BE2C (cell line): ENCODE measurements at regions not wholly inside any gene's neighbourhood (a gene's known extent, or its start where the extent isn't known, plus 50 kb on each side); places are given as distances from the start of the nearest gene placed in this dataset.

ENCODE experiments used
- DNase-seq: peaks from one replicate; pipeline ENCODE4 v3.0.0-alpha.2; 2020
- H3K27me3 ChIP-seq: fragments of 250-450 bp; sonication (Bioruptor Pico); 2 replicates; pipeline ENCODE4 v1.5.1; 2020; ENCODE audit warnings: mild to moderate bottlenecking
- H3K36me3 ChIP-seq: fragments of 250-450 bp; sonication (Bioruptor Pico); 2 replicates; pipeline ENCODE4 v1.5.1; 2020; ENCODE audit warnings: mild to moderate bottlenecking
- H3K4me1 ChIP-seq: fragments of 250-450 bp; sonication (Bioruptor Pico); 2 replicates; pipeline ENCODE4 v1.5.1; 2020
- H3K4me3 ChIP-seq: 2 replicates; pipeline ENCODE4 v1.5.1; 2011; ENCODE audit warnings: low read depth, low read length
- H3K9me3 ChIP-seq: fragments of 250-450 bp; sonication (Bioruptor Pico); 2 replicates; pipeline ENCODE4 v1.5.1; 2020
- TF ChIP-seq, protein P1 (sequence below): IDR thresholded peaks from 2 replicates; pipeline ENCODE4 v1.5.1; 2012; ENCODE audit warnings: mild to moderate bottlenecking, low read depth, low read length

DNA sequence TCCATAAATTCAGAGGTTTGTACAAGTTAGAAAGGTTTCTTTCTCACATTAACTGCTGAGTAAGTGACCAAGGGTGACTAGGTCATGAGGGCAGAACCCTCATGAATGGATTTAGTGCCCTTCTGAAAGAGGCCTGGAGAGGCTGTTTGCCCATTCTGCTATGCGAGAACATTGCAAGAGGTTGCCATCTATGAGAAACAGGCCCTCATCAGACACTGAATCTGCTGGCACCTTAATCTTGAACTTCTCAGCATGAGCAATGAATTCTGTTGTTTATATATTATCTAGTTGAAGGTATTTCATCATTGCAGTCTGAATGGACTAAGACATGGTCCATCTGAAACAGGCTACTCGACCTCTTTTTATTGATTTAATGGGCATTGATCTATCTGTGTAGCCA lies 96.2 kb upstream of the GPRIN3 start:
- DNase-seq, result no peak
- H3K4me3 ChIP-seq, result no peak overlapping the region
- no peaks in the 10 kb centered on the region for H3K27me3 ChIP-seq
- no peaks in the 10 kb centered on the region for H3K36me3 ChIP-seq
- TF ChIP-seq, protein P1, sequence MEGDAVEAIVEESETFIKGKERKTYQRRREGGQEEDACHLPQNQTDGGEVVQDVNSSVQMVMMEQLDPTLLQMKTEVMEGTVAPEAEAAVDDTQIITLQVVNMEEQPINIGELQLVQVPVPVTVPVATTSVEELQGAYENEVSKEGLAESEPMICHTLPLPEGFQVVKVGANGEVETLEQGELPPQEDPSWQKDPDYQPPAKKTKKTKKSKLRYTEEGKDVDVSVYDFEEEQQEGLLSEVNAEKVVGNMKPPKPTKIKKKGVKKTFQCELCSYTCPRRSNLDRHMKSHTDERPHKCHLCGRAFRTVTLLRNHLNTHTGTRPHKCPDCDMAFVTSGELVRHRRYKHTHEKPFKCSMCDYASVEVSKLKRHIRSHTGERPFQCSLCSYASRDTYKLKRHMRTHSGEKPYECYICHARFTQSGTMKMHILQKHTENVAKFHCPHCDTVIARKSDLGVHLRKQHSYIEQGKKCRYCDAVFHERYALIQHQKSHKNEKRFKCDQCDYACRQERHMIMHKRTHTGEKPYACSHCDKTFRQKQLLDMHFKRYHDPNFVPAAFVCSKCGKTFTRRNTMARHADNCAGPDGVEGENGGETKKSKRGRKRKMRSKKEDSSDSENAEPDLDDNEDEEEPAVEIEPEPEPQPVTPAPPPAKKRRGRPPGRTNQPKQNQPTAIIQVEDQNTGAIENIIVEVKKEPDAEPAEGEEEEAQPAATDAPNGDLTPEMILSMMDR, result no peak
- no peaks in the 10 kb centered on the region; the same call in 1 of the 2 replicates for H3K4me1 ChIP-seq
- no peaks in the 10 kb centered on the region for H3K9me3 ChIP-seq

DNA sequence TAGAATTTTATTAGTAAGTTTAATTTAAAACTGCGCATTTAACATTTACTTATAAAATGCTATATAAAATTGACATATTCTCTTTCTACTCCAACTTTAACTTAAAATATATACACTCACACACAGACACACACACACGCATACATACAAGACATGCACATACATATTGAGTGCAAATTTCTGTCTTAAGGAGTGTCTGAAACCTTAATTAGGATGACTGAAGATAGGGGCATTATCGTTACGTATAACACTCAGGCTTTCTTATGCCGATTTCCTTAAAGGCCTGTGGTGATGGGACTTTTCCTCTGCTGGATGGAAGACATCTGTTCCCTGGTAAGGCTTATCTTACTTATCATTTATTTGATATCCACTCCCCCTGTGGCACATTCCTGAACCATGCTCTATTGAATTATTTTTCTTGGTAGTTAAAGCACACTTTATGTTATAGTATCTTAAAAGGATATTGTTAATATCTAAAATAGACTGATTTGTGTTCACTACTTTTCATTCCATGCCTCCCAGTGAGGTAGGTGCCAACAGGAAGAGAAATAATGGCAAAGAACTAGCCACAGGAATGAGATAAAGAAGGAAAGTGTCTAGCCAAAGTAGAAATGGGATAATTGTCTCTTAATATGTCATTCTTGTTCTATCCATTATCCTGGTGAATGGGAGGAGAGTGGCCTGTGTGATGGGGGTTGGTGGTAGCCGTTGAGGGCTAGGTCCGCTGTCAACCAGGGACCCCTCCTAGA lies 92.9 kb upstream of the GPRIN3 start:
- no peaks in the 10 kb centered on the region for H3K36me3 ChIP-seq
- TF ChIP-seq, protein P1, result no peak
- H3K9me3 ChIP-seq, result no peaks in the 10 kb centered on the region
- DNase-seq, result no peak
- H3K4me3 ChIP-seq, result no peak overlapping the region
- H3K4me1 ChIP-seq, result no peaks in the 10 kb centered on the region; the same call in 1 of the 2 replicates
- H3K27me3 ChIP-seq, result no peaks in the 10 kb centered on the region

DNA sequence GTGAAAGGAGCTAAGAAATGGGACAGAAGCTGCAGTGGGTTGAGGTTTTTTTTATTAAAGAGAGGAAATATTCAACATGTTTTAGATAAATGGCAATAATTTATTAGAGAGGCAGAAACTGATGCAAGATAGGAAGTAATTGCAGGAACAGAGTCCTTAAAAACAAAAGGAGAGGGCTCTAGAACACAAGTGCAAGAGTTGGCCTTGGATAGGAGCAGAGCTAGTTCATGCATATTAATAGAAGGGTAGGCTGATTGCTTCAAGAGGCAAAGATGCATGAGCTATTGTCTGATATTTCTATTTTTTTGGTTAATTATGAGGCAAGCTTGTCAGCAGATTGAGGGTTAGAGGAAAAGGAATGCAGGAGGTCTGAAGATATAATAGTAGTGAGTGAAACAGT lies 91.0 kb upstream of the GPRIN3 start:
- Histone ChIP-seq H3K27me3 (no peaks in the 10 kb centered on the region), H3K36me3 (no peaks in the 10 kb centered on the region), H3K4me3 (no peak overlapping the region), H3K4me1 (no peaks in the 10 kb centered on the region; the same call in 1 of the 2 replicates), H3K9me3 (no peaks in the 10 kb centered on the region)
- no peak for DNase-seq
- TF ChIP-seq, protein P1, result no peak

DNA sequence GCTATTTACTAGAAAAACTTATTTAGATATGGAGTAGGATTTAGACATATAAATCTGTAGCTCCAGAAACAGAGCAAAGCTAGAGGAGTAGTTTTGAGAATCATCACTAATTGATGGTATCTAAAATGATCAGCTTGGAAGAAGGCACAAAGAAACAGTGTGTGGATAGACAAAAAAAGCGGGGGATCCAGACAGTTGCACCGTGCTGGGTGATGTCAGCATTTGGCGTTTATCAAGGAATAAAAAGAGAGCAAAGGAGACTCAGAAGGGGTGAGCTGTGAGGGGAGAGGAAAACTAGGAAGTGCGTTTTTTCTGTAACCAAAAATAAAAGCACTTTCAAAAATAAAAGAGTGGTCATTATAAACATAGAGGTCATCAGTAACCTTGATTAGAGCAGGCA lies 90.5 kb upstream of the GPRIN3 start:
- no peaks in the 10 kb centered on the region for H3K27me3 ChIP-seq

DNA sequence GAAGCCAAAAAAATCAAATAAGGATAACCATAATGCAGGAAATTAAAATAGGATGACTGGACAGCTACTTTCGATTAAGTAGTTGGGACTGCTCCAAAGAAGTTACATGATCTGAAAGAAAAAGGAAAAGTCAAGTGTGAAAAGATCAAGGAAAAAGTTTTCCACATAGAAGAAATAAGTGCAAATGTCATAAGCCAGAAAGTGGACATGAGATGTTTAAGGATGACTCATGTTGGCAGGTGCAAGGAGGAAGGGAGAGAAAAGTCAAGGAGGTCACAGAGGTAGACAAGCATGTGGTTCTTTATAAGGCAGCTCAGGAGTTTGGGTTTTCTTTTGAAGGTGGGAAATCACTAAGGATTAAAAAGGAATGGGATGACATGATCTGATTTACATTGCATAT lies 89.8 kb upstream of the GPRIN3 start:
- TF ChIP-seq, protein P1, result no peak
- H3K9me3 ChIP-seq, result no peaks in the 10 kb centered on the region
- no peaks in the 10 kb centered on the region; the same call in 1 of the 2 replicates for H3K4me1 ChIP-seq
- H3K36me3 ChIP-seq, result no peaks in the 10 kb centered on the region
- H3K4me3 ChIP-seq, result no peak overlapping the region
- H3K27me3 ChIP-seq, result no peaks in the 10 kb centered on the region
- DNase-seq, result no peak

More for the DNA sequence above, 90.5 kb upstream of the GPRIN3 start:
- no peaks in the 10 kb centered on the region; the same call in 1 of the 2 replicates for H3K4me1 ChIP-seq
- no peaks in the 10 kb centered on the region for H3K9me3 ChIP-seq
- H3K4me3 ChIP-seq, result no peak overlapping the region
- DNase-seq, result no peak
- H3K36me3 ChIP-seq, result no peaks in the 10 kb centered on the region
- TF ChIP-seq, protein P1, result no peak

DNA sequence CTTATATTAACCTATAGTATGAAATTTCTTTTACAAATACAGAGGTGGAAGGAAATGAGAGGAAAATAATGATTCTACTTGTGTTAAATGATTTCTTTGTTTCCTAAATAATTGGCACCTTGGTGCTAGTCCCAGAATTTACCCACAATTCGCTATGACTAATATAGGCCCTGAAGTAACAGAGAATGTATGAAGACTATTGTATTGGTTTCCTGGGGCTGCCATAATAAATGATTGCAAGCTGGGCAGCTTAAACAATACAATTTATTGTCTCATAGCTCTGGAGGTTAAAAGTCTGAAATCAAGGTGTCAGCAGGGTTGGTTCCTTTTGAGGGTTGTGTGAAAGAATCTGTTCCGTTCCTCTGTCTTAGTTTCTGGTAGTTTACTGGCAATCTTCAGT lies 74.8 kb upstream of the GPRIN3 start:
- no peak for DNase-seq
- H3K36me3 ChIP-seq, result no peaks in the 10 kb centered on the region
- no peaks in the 10 kb centered on the region for H3K27me3 ChIP-seq
- TF ChIP-seq, protein P1, result no peak
- H3K9me3 ChIP-seq, result no peaks in the 10 kb centered on the region
- no peaks in the 10 kb centered on the region for H3K4me1 ChIP-seq
- H3K4me3 ChIP-seq, result no peak overlapping the region
